ENCODE measurements at regions not wholly inside any gene's neighbourhood (a gene's known extent, or its start where the extent isn't known, plus 50 kb on each side); places are given as distances from the start of the nearest gene placed in this dataset.

GRCh38 chr20:10963717-10964266, 290.0 kb upstream of the JAG1 start:
- Histone ChIP-seq H3K4me3 (no peak overlapping the region), H3K36me3 (no peaks in the 10 kb centered on the region), H3K27me3 (no peaks in the 10 kb centered on the region), H3K4me1 (peaks cover 0 to 3% (median 2%) of the 10 kb centered on the region in 3 donors), H3K27ac (peak overlapping the region in 2 of 4 donors; percentile 0 to 37), H3K9me3 (no peaks in the 10 kb centered on the region)
- intact Hi-C loops (cut with DNase I): no loop called here
- 51 to 53% methylated on average over 2 of the region's 2 CpGs for WGBS, 2 donors
- no peak for TF ChIP-seq CTCF (IDR thresholded peaks at IDR 0.05)
- no peak for DNase-seq

- Histone ChIP-seq H3K9me3 (no peaks in the 10 kb centered on the region), H3K4me3 (no peak overlapping the region), H3K27ac (peak overlapping the region in 1 of 4 donors; percentile 25), H3K27me3 (no peaks in the 10 kb centered on the region), H3K36me3 (no peaks in the 10 kb centered on the region), H3K4me1 (peaks cover 2 to 10% (median 3%) of the 10 kb centered on the region in 3 donors)
- 77 to 78% methylated on average over 4 of the region's 4 CpGs for WGBS, 2 donors
- intact Hi-C loops (cut with DNase I): no loop called here
- no peak for TF ChIP-seq POLR2A (IDR thresholded peaks at IDR 0.05)
- no peak for TF ChIP-seq CTCF (IDR thresholded peaks at IDR 0.05)
- DNase-seq: no peak
Observed at GRCh38 chr20:10965936-10966470, 292.2 kb upstream of the JAG1 start.

GRCh38 chr20:10970109-10970508, 296.3 kb upstream of the JAG1 start:
- no peak for TF ChIP-seq CTCF (IDR thresholded peaks at IDR 0.05)
- intact Hi-C loops (cut with DNase I): no loop called here
- peak overlapping the region in 1 of 4 donors; percentile 39 for H3K27ac ChIP-seq
- peaks cover 0 to 19% (median 0%) of the 10 kb centered on the region in 3 donors for H3K4me1 ChIP-seq
- no peak for DNase-seq
- 78 to 82% methylated on average over 1 of the region's 1 CpG for WGBS, 2 donors
- no peaks in the 10 kb centered on the region for H3K9me3 ChIP-seq
- H3K27me3 ChIP-seq: no peaks in the 10 kb centered on the region
- no peaks in the 10 kb centered on the region for H3K36me3 ChIP-seq
- no peak overlapping the region for H3K4me3 ChIP-seq

GRCh38 chr20:10971096-10971495, 297.3 kb upstream of the JAG1 start:
- DNase-seq: no peak
- no peaks in the 10 kb centered on the region for H3K9me3 ChIP-seq
- no peaks in the 10 kb centered on the region for H3K27me3 ChIP-seq
- H3K4me1 ChIP-seq: peaks cover 0 to 19% (median 0%) of the 10 kb centered on the region in 3 donors
- peak overlapping the region in 1 of 4 donors; percentile 39 for H3K27ac ChIP-seq
- H3K36me3 ChIP-seq: no peaks in the 10 kb centered on the region
- no peak overlapping the region for H3K4me3 ChIP-seq
- WGBS, 2 donors: 88 to 90% methylated on average over 1 of the region's 1 CpG
- intact Hi-C loops (cut with DNase I): no loop called here
- TF ChIP-seq CTCF (IDR thresholded peaks at IDR 0.05): no peak
- TF ChIP-seq POLR2A (IDR thresholded peaks at IDR 0.05): no peak

- H3K9me3 ChIP-seq: no peaks in the 10 kb centered on the region
- WGBS, 2 donors: 85 to 94% methylated on average over 4 of the region's 4 CpGs
Observed at GRCh38 chr20:10972219-10972860, 298.5 kb upstream of the JAG1 start.

More at GRCh38 chr20:10972219-10972860, 298.5 kb upstream of the JAG1 start:
- Histone ChIP-seq H3K4me1 (peaks cover 0 to 19% (median 0%) of the 10 kb centered on the region in 3 donors), H3K36me3 (no peaks in the 10 kb centered on the region), H3K27ac (no peak overlapping the region), H3K4me3 (no peak overlapping the region), H3K27me3 (no peaks in the 10 kb centered on the region)
- TF ChIP-seq POLR2A (IDR thresholded peaks at IDR 0.05) (no peak), CTCF (IDR thresholded peaks at IDR 0.05) (no peak)
- intact Hi-C loops (cut with DNase I): no loop called here
- DNase-seq: no peak
